Epithelial cell of proximal tubule (primary cell): ENCODE measurements at regions not wholly inside any gene's neighbourhood (a gene's known extent, or its start where the extent isn't known, plus 50 kb on each side); places are given as distances from the start of the nearest gene placed in this dataset.

Experiments used
- DNase-seq: peaks from one replicate; pipeline ENCODE4 v3.0.0-alpha.2; 2011; ENCODE audit warnings: low read depth
- H3K4me3 ChIP-seq: 2 replicates; pipeline ENCODE4 v1.5.1; 2011; ENCODE audit warnings: low read depth, mild to moderate bottlenecking, low read length
- TF ChIP-seq, protein P1 (sequence below): conservative IDR thresholded peaks from 2 replicates; pipeline ENCODE4 v1.5.1; 2012; ENCODE audit warnings: low read depth, mild to moderate bottlenecking, low read length

GRCh38 chr11:80846442-80846841, 1405.6 kb upstream of the TENM4 start:
- no peak overlapping the region for H3K4me3 ChIP-seq
- TF ChIP-seq, protein P1, sequence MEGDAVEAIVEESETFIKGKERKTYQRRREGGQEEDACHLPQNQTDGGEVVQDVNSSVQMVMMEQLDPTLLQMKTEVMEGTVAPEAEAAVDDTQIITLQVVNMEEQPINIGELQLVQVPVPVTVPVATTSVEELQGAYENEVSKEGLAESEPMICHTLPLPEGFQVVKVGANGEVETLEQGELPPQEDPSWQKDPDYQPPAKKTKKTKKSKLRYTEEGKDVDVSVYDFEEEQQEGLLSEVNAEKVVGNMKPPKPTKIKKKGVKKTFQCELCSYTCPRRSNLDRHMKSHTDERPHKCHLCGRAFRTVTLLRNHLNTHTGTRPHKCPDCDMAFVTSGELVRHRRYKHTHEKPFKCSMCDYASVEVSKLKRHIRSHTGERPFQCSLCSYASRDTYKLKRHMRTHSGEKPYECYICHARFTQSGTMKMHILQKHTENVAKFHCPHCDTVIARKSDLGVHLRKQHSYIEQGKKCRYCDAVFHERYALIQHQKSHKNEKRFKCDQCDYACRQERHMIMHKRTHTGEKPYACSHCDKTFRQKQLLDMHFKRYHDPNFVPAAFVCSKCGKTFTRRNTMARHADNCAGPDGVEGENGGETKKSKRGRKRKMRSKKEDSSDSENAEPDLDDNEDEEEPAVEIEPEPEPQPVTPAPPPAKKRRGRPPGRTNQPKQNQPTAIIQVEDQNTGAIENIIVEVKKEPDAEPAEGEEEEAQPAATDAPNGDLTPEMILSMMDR = no peak
- DNase-seq = no peak

- DNase-seq = no peak
- no peak overlapping the region for H3K4me3 ChIP-seq
- TF ChIP-seq, protein P1 = no peak
Measured at GRCh38 chr11:80844110-80844819, 1403.4 kb upstream of the TENM4 start.

DNA sequence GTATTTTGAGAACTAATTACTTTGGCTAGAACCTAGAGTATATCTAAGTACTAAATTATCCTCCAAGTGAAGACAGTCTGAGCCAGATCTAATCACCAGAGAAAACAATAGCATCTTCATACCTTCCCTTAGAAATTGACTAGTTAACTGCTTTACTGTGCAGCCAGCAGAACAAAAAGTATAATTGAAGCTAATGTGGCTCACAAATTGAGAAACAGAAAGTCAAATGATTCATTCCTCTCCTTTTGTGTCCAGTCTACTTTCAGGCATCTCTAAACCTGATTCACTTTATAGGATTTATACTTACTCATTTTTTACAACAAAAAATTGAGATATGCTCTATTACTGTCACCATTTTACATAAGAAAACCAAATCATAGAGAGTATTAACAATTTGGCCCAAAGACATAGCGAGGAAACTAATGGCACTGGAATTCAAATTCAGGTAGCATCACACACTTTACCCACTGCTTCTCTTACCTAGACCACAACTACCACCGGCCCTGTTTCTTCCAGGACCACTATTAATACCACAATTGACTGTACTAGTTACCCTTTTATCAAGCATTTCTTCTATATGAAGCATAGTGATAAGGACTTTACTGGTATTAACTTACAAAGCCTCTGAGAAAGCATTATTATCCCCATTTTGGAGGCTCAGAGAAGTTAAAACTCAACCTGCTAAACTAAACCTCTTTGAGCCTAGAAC, 1402.6 kb upstream of the TENM4 start:
- no peak for DNase-seq
- no peak overlapping the region for H3K4me3 ChIP-seq
- TF ChIP-seq, protein P1 = no peak

- no peak overlapping the region for H3K4me3 ChIP-seq
- DNase-seq = no peak
- TF ChIP-seq, protein P1 = no peak
Measured at GRCh38 chr11:80842246-80842645, 1401.4 kb upstream of the TENM4 start.

GRCh38 chr11:80841675-80842074, 1400.8 kb upstream of the TENM4 start:
- TF ChIP-seq, protein P1 = no peak
- no peak for DNase-seq
- no peak overlapping the region for H3K4me3 ChIP-seq

- TF ChIP-seq, protein P1 = no peak
- DNase-seq = no peak
- no peak overlapping the region for H3K4me3 ChIP-seq
Measured at GRCh38 chr11:80838153-80838552, 1397.3 kb upstream of the TENM4 start.

DNA sequence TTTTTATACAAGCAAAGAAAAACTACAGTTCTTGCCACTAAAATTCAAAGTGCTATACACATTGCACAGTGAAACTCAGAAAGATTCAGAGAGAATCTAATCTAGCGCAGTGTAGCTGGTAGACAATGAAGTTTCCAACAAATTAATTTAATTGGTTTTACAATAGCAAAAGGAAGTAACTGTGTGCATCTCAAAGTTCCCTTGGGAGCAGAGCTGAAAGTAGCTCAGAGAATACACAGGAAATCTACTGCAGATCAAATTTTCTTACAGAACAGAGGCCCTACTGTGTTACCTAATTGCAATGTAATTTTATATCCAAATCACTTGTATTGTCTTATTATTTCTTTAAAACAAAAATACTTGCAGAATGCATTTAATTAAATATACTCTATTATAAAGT, 1396.2 kb upstream of the TENM4 start:
- DNase-seq = no peak
- TF ChIP-seq, protein P1 = no peak
- no peak overlapping the region for H3K4me3 ChIP-seq
